HG03378 (cell line): ENCODE measurements at regions not wholly inside any gene's neighbourhood (a gene's known extent, or its start where the extent isn't known, plus 50 kb on each side); places are given as distances from the start of the nearest gene placed in this dataset.

Source experiments
- ATAC-seq: cut with Tn5 transposase; IDR thresholded peaks from one replicate; pipeline ENCODE4 v1.9.1; 2021; ENCODE audit warnings: mild to moderate bottlenecking, moderate library complexity; ENCODE audit not compliant: unreplicated experiment

DNA sequence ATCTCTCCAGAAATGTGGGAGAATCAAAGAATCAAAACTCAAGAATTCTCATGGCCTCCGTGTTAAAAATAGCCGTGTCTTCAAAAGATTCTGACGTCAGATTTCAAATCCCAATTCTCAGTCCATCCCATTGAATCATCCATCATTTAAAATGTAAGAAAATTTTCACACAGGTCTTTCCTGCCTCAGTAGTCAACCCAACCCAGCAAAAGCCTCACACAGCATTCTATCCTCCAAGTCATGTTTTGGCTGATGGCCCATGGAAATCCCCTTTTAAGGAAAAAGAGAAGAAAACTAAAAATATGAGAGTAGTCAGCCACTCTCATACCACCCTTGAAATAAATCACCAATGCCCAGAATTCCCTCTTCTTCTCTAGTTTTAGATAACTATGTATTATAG is 211.8 kb downstream of the C1D start:
- ATAC-seq, result no peak

GRCh38 chr2:67851956-67852824 is 210.6 kb downstream of the C1D start:
- ATAC-seq, result no peak

DNA sequence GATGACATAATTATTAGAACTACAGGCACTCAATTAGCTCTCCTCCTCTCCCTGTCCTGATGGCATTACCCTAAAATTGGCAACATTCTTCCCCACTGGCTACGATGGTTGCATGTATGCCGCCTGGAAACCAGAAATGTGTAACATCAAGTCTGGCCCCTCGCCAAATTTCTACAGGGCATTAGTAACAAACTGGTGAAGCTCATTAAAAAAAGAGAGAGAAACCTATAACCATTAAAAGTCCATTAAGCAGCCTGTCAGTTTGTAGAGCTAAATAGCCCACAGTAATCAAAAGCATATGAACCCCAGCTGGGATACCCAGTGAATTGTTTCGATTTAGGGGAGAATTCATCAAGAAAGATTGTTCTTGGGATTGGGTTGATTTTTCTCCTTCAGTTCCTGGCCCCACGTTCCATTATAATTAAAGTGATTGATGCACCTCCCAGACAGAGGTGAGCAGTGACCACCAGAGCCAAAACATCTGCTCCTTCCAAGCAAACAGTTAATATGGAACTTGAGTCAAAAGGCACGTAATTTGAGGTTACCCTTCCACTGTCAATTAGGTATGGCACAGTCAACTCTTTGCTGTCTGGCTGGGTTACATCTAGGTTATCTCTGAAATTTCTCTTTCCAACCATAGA is 208.6 kb downstream of the C1D start:
- ATAC-seq, result no peak

- ATAC-seq, result no peak
Measured at GRCh38 chr2:67854798-67855197, 208.0 kb downstream of the C1D start.

GRCh38 chr2:67856866-67857265 is 205.9 kb downstream of the C1D start:
- ATAC-seq, result no peak

DNA sequence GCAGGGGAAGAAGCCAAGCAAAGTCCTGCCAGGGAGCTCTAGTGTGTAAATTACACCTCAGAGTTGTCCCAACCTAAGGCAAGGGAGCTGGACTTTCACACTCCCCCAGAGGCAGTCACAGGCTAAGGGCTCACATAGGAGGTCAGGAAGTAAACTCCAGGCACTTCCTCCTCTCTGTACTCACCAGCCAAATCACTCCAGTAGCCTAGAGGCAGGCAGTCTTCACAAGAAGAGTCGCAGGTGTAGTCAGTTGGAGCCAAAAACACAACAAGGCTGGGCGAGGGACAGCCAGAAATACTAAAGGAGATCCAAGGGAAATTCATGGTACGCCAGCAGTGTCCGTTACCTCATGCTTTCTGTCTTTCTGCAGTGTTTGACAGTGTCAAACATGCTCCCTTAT is 205.0 kb downstream of the C1D start:
- no peak for ATAC-seq

GRCh38 chr2:67858886-67859285 is 203.9 kb downstream of the C1D start:
- ATAC-seq, result no peak

DNA sequence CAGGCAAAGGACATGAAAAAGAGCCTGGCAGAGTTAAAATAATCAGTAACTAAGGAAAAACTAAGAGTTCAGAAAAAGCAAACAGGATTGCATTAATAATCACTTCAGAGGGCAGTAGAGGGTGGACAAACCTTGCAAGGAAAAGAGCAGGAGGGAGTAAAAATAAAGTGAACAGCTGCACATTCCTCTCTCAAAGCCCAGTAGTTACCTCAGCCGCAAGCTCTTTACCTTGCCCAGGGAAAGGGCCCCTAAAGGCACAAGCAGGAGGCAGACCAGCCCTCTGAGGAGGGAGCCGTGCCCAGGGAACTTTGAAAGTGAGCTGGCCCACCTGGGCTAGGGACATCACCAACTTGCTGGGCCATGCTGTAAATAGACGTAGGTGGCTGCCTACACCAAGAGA is 196.9 kb downstream of the C1D start:
- no peak for ATAC-seq

DNA sequence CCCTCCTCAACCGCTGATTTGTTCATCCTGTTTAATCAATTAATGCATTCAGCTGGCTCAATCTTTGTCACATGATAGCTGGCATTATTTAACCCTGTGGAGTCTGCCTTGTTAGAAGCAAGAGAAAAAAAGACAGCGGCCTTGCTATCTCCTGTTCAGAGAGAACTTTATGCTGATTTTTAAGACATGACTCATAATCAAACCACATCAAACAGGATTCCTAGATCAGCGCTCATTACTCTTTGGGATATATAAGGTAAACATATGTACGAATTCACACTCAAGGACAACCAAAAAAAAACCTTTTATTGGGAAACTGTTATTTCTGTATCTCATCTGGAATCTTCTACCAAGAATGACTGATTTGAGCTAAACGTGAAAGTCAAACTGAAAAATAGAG is 195.1 kb downstream of the C1D start:
- ATAC-seq, result no peak

DNA sequence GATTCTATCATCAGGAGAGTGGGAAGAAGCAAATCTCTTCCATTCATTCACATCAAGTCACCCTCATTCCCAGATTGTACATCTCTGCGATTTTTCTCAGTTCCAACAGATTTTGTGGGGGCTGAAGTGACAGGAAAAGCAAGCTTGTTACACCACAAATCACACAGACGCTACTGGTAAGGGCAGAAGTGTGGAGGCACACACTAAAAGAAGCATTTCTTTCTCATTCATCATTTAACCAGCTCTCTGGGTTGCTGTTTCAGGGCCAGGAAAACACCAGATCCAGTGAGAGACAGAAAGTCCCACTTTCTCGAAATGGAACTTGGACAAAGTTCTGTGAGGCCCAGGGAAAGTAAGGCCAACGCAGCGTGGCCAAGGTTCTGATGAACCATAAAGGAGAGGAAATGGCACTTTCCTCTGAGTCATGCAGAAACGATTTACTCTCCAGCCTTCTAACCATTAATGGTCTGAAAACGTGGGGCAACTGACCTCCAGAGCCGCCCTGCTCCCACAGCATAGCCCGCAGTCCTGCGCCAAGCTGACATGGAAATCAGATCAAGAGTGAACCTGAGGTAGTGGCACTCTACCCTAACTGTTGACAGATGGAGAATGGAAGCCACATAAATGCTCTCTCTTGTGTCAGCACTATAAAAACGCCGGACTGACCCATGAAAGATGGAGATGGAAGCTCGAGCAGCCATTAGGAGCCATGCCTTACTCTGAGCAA is 191.0 kb downstream of the C1D start:
- ATAC-seq, result no peak

DNA sequence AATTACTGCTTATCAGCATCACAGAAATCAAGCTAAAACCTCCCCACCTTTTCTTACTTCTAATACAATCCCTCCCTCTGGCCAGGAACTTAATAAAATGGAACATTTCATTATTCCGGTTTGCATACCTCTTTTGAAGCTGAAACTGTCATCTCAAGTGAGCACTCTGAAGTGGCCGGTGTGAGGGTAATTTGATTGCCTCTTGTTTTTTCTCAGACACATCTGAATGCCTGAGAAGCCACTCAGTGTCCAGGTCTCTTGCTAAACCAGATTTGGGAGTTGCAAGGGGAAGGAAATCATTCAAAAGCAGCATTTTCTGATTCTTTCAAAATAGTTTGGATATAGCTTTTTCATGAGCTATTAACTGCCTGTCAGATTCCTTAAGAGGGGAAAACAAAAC is 190.3 kb downstream of the C1D start:
- ATAC-seq, result no peak

GRCh38 chr2:67873916-67874315 is 188.9 kb downstream of the C1D start:
- ATAC-seq, result no peak

GRCh38 chr2:67876176-67876575 is 186.6 kb downstream of the C1D start:
- no peak for ATAC-seq

DNA sequence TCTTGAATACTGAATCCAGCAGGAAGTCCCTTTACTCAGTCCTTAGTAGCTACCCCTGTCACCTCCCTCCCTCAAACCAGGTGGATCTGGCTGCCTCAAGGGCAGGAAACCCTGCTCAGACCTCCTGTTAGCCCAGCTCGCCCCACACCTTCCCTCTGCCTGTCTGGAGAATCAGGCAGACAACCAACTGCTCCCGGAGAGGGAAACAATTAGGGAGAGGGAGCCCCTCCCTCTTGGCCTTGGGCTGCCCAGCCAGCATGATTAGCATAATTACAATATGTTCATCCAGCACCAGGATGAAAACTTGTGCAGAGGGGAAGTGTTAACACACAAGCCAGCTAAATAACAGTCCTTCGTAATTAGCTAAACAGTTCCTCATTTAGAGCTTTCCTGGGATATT is 185.5 kb downstream of the C1D start:
- no peak for ATAC-seq

GRCh38 chr2:67878743-67879142 is 184.1 kb downstream of the C1D start:
- no peak for ATAC-seq

DNA sequence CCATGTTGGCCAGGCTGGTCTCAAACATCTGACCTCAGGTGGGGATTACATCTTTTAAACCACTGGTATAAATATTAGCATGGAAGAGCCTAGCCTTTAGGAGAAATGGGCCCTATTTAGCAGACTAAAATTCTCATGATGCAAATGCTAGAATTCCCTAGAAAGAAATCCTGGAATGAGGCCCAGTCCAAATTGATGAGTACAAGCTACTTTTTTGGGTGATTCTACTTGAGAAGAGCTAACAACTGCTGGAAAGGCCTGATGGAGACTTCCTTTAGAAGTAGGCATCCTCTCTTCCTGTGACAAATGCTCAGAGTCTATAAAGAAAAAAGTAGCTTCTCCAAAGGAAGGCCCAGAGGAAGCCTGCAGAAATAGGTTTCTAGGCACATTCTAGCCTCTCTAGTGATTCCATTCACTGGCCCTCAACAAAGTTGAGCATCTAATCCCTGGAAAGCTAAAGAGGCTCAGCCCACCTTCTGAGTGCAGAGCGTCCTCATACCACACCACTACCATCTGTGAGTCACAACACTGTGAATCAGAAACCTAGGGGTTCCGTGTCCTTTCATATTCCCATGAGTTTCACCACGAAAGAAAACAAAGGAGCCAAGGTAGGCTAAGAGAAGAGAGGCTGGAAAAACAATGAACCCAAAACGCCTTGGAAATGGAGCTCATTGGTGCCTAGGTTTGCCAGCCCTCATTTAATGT is 183.1 kb downstream of the C1D start:
- no peak for ATAC-seq

DNA sequence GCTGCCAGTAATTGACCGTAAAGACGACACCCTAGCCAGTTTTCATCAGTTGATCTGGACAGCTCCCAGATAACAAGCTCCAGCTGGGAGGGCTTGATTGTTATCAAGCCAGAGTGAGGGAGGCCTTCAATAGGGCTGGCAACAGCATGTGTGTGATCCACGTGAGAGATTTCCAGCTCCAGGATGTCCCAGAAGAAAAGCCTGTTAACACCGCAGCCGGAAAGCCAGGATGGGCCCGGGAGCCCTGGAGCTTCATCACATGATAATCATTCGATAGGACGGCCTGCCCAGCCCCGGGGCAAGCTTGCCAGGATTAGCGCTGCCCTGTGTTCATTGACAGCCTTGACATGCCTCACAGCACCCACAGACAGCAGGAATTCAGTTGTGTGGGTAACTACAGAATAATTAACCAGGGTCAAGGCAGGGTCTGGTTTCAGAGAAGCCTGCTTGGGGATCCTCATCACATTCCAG is 182.5 kb downstream of the C1D start:
- ATAC-seq, result no peak

DNA sequence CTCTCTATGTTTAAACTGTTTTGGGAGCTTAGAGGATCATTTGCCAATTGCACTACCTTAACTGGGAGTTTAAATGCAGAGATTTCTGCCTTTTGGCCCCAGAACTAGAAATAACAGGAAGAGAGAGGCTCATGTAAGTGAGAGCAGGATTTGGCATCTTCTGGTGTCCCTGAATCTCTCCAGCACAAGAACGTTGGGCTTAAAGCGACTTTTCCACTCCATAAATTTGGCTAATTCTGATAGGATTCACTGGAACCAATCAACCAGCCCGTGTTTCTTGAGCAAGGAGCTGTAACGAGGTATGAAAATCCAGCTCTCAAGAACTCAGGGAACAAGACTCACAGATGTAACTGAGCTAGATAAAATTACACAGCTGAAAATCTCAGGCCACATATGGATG is 181.0 kb downstream of the C1D start:
- ATAC-seq, result no peak

DNA sequence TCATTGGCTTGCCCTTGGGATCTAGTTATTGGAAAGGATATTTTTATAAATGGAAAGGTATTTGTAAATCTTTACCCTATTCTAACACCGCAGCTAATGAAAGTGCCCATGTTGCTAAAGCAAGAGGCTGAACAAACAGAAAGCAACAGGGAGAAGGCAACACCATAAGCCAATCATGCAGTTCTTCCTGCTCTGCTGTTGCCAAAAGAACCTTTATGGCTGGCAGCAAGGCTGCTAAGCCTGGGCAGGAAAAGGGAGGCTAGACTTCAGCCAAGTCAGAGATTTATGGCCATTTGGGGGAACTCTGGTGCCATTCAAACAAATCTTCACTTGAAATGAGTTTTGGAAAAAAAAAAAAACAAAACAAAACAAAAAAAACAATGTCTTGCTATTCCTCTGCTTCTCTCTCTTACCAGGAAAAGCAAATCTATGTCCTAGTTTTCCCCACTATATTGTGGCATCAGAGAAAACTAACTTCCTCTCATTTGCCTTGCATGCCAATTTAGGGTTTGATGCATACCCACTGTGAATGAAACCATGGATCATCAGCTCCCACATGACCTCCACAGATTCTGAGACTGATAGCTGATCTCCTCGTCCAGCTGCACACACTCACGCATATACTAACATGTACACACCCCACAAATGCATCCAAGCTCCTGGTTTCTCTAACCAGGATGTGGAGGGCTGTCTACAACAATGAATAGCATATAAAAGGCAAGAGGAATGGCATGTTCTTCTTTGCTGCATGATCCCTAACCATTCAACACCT is 179.3 kb downstream of the C1D start:
- ATAC-seq, result no peak

DNA sequence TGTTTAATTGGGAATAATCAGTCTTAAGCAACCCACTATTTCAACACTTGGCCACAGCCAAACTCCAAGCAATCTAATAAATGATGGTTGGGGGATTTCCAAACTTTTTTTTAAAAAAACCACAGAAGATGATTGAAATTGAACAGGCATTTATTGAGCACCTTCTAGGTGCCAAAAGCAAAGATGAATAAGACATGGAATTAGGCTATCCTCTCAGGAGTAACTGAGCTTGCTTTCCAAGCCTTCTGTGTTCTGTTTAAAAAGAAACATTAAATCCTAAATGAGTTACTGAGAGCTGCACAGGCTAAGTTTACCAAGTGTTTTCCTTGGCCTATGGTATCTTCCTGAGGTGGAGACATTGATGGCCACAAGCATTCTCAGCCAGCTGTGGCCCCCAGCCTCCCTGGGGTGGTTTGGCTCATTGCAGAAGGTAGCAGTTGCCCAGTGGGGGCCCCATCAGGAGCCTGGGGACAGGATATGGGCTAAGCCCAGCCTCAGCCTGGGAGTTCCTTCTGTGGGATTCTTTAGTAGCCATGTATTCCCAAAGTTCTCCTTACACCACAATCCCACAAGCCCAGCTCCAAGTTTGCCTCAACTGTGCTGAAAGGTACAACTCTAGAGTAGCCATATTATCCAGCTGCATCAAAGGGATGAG is 174.3 kb downstream of the C1D start:
- no peak for ATAC-seq
